ENCODE measurements at regions not wholly inside any gene's neighbourhood (a gene's known extent, or its start where the extent isn't known, plus 50 kb on each side); places are given as distances from the start of the nearest gene placed in this dataset.
A peak's percentile ranks its signal among the peaks of the same experiment; 100 is the strongest.

GRCh38 chr6:134830194-134830593 lies 119.7 kb downstream of the ALDH8A1 start:
- Mint-ChIP-seq H3K27me3 (no peaks in the 10 kb centered on the region), H3K4me1 (peaks cover 15% of the 10 kb centered on the region), H3K4me3 (no peak overlapping the region), H3K9me3 (no peaks in the 10 kb centered on the region), H3K27ac (no peak overlapping the region), H3K36me3 (ENCODE audit: low read depth) (no peaks in the 10 kb centered on the region)
- ChIA-PET POLR2A (no interaction called here), CTCF (no interaction called here)
- DNase-seq: no peak
- intact Hi-C loops (cut with micrococcal nuclease): no loop called here
- no peak for ATAC-seq (ENCODE audit: low read depth)
- no peak for TF ChIP-seq CTCF (IDR thresholded peaks at IDR 0.05)

- no peaks in the 10 kb centered on the region for H3K9me3 Mint-ChIP-seq
- DNase-seq (no peak), ATAC-seq (ENCODE audit: low read depth) (no peak)
- intact Hi-C loops (cut with micrococcal nuclease): no loop called here
- no peaks in the 10 kb centered on the region for H3K36me3 Mint-ChIP-seq (ENCODE audit: low read depth)
- no peak for TF ChIP-seq CTCF (IDR thresholded peaks at IDR 0.05)
- POLR2A ChIA-PET: no interaction called here
- no peak overlapping the region for H3K27ac Mint-ChIP-seq
- H3K4me1 Mint-ChIP-seq: peaks cover 15% of the 10 kb centered on the region
- no peak overlapping the region for H3K4me3 Mint-ChIP-seq
- H3K27me3 Mint-ChIP-seq: no peaks in the 10 kb centered on the region
- CTCF ChIA-PET: no interaction called here
These were observed 121.3 kb downstream of the ALDH8A1 start for GRCh38 chr6:134828641-134829040.

- Mint-ChIP-seq H3K27ac (no peak overlapping the region), H3K4me1 (peaks cover 15% of the 10 kb centered on the region), H3K36me3 (ENCODE audit: low read depth) (no peaks in the 10 kb centered on the region), H3K27me3 (no peaks in the 10 kb centered on the region), H3K4me3 (no peak overlapping the region), H3K9me3 (no peaks in the 10 kb centered on the region)
- intact Hi-C loops (cut with micrococcal nuclease): no loop called here
- TF ChIP-seq CTCF (IDR thresholded peaks at IDR 0.05): no peak
- ATAC-seq (ENCODE audit: low read depth) (no peak), DNase-seq (no peak)
- CTCF ChIA-PET: interaction anchor here (0.5 to 1.1 kb wide), 2 partner anchors 113 to 318 kb away, joined by 3 to 4 read pairs; no protein-coding TSS in a partner anchor
- POLR2A ChIA-PET: no interaction called here
These were observed 122.8 kb downstream of the ALDH8A1 start for GRCh38 chr6:134826889-134827737.

GRCh38 chr6:134823710-134824034 lies 126.2 kb downstream of the ALDH8A1 start:
- no peak for DNase-seq
- no peak for TF ChIP-seq CTCF (IDR thresholded peaks at IDR 0.05)
- Mint-ChIP-seq H3K36me3 (ENCODE audit: low read depth) (no peaks in the 10 kb centered on the region), H3K9me3 (no peaks in the 10 kb centered on the region), H3K4me1 (peaks cover 15% of the 10 kb centered on the region), H3K4me3 (no peak overlapping the region), H3K27me3 (peaks cover 2% of the 10 kb centered on the region), H3K27ac (no peak overlapping the region)
- CTCF ChIA-PET: interaction anchor here (0.7 to 6.1 kb wide), 10 partner anchors 11 to 1809 kb away, joined by 3 to 46 read pairs (median 12); no protein-coding TSS in a partner anchor
- intact Hi-C loops (cut with micrococcal nuclease): loop anchor here (1.0 to 2.0 kb wide), 6 partner anchors 59 to 700 kb away; no protein-coding TSS in a partner anchor
- POLR2A ChIA-PET: no interaction called here
- no peak for ATAC-seq (ENCODE audit: low read depth)

GRCh38 chr6:134822920-134823709 lies 126.8 kb downstream of the ALDH8A1 start:
- ChIA-PET CTCF (interaction anchor here (0.5 to 6.1 kb wide), 16 partner anchors 11 to 701 kb away, joined by 3 to 46 read pairs (median 4); no protein-coding TSS in a partner anchor), POLR2A (interaction anchor here (0.5 to 1.0 kb wide), 2 partner anchors 649 to 701 kb away, joined by 3 to 10 read pairs; no protein-coding TSS in a partner anchor)
- TF ChIP-seq CTCF (IDR thresholded peaks at IDR 0.05): peak; percentile 45
- DNase-seq (no peak), ATAC-seq (ENCODE audit: low read depth) (peak; percentile 77)
- intact Hi-C loops (cut with micrococcal nuclease): loop anchor here (1.0 to 2.0 kb wide), 6 partner anchors 59 to 700 kb away; no protein-coding TSS in a partner anchor
- H3K27me3 Mint-ChIP-seq: peaks cover 2% of the 10 kb centered on the region
- H3K4me3 Mint-ChIP-seq: no peak overlapping the region
- no peaks in the 10 kb centered on the region for H3K9me3 Mint-ChIP-seq
- H3K36me3 Mint-ChIP-seq (ENCODE audit: low read depth): no peaks in the 10 kb centered on the region
- H3K27ac Mint-ChIP-seq: no peak overlapping the region
- peaks cover 10% of the 10 kb centered on the region for H3K4me1 Mint-ChIP-seq
